ENCODE measurements at regions not wholly inside any gene's neighbourhood (a gene's known extent, or its start where the extent isn't known, plus 50 kb on each side); places are given as distances from the start of the nearest gene placed in this dataset.

DNA sequence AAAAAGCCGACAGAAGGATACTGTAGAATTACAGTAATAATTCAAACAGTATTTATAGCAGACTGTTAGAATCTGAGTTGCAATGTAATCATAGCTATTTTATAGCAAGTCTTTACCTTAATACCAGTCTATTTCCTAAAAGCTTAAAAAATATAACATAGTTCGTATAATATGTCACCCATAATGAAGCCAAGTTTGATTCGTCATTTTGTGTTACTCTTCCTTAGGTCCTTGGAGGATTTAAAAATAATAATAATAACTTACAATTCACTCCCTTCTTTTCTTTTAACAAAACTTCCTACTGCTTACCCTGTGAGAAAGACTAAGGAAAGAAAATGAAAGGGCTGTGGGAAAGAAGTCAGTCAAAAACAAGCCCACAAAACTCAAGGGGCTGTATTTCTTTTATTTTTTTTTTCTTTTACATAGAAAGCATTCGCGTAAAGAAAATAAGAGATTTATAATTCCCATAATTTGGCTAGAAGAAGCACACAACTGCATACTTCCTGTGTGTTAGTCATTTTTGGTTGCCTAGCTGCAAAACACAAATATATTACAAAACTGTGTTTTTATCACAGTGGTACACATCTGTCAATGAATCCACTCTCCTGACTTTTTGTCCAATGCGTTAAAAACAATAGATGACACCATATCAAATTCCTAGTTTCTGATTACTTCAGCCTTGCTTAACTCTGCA, 187.2 kb upstream of the CELF2 start:
- no peak for DNase-seq

DNA sequence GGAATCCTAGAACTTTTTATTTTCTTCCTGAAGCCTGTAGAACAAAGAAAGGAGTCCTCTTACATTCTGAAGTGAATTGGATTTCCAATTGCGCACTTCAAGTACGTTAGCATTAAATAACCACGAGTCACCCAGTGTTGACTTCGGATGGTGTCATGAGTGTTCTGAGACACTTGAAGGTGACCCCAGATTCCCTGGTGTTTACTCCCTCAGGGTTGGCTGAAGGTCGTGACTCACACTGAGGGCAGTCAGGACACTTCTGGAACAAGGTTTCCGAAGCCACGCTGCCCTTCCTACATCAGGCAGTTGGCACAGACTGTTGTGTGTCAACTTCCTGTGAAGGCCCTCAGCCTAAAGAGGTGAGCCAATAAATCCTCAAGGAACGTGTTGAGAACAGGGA, 186.6 kb upstream of the CELF2 start:
- DNase-seq = no peak

DNA sequence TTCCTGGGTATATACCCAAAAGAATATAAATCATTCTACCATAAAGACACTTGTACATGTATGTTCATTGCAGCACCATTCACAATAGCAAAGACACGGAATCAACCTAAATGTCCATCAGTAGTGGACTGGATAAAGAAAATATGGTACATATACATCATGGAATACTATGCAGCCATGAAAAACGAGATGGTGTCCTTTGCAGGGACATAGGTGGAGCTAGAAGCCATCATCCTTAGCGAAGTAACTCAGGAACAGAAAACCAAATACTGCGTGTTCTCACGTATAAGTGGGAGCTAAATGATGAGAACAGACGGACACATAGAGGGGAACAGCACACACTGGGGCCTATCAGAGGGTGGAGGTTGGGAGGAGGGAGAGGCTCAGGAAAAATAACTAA, 183.7 kb upstream of the CELF2 start:
- DNase-seq = no peak

DNA sequence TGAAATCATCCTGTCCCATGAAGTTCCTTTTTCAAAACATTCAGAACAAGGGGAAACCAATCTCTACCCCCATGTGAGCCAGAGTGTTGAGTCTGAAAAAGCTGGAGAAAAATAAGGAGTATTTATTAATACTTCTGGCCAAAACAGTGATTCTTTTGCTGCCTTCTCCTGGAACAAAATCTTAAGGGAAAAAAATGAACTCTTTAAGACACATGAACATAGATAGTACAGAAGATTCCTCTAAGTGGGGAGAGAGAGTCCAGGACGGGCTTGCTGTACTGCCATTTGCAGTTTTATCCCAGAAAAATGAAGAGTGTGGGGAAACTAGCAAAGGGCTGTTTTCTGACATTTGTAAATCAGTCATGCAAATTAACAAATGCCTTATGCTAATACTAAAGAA, 173.4 kb upstream of the CELF2 start:
- DNase-seq = no peak

DNA sequence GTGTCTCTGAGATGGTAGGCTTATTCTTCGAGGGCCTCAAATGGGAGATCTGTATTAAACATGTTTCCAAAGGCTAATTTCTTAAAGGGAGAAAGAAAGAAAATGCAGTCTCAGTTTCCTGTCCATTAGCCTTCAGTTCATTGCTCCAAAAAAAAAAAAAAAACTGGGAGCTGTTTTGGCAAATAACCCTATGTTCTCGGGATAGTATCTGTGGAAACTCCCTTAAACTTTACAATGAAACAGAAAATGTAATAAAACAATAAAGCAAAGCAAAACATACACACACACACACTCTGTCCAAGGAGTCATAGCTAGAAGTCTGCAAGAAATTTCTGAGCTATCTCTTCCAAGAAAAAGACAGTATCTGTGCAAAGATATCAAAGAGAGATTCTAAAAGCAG, 172.5 kb upstream of the CELF2 start:
- DNase-seq = no peak

DNA sequence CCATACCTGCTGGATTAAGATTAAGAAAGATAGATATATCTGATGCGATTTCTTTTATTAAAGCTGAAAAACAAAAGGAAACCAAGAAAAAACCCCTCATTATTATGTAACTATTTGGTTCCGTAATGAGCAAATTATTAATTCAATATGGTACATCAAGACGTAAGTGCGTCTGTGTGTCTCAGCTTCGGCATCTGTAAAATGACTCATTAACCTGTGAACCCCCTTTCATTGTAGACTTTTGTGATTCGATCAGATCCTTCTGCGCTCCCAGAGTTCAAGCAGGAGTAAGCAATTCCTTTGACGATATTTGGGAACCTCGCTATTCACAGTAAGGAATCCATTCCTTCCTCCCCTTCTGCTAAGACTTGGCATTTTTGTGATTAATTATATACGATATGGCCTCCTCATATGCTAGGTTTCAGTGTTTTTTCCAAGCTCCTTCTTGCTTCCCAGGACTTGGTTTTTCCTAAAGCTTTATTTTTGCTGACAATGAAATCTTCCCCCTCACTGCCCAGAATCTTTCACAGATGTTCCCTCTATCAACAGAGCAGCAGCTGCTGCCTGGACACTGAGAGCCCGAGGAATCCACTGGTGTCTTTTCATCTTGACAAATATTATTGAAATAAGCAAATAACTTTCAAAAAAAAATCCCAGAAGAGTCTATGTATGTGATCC, 171.7 kb upstream of the CELF2 start:
- no peak for DNase-seq

DNA sequence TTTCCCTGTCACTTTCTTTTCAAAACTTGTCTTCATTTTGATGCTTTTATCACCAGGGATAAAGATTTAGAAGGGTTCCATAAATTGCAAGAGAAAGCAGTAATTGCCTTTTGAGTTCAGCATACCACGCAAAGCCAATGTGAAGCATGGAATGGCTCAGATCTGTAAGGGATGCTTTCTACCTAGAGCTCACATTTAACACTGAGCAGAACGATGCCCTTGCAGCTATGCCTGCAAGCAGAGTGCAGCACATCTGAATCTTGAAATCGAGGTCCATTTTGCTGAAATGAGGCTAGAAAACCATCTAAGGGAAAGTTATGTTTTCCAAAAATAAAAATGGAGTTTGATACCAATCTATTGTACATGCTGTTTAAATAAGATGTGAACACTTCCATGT, 171.2 kb upstream of the CELF2 start:
- DNase-seq = no peak

DNA sequence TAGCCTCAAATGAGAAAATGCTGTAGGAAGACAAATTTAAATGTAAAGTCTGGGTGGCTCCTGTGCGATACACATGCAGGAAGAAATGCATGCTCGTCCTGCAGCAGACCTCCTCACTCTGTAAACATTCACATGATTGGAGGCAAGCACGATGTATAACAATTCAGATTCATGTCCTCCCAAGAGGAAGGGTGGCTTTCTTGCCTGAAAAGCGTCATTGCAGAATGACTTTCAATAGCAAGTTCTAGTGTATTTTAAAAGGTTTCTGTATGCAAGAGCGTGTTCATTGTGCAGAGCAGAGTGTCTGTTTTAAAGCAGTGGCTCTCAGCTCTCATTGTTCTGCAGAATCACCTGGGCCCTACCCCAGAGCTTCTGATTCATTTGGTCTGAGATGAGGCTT, 170.3 kb upstream of the CELF2 start:
- no peak for DNase-seq

DNA sequence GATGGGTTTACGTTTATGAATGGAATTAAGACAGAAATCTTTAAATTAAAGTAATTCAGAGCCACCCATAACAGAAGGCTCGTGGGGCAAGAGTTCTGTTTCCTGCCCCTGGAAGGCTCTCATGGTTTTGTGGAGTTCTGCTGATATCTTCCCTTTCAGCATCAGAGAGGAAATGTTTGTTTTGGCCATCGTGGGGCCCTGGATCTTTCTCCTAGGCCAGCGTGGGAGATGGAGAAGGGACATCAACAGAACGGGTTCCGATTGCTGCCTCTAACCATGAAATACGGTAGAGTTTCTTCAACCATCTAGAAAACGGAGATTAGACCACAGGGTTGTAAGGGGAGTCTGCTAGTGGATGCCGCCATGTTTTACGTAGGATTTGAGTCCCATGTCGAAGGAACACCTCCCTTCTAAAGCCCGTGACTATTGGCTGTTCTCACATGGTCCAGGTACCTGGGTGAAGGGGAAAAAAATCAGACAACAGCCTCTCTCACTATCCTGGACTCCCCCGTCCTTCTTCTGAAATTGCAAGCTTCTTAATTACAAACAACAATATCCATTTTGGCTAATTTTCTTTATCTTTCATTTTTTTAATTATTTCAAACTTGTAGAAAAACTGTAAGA, 169.1 kb upstream of the CELF2 start:
- no peak for DNase-seq

DNA sequence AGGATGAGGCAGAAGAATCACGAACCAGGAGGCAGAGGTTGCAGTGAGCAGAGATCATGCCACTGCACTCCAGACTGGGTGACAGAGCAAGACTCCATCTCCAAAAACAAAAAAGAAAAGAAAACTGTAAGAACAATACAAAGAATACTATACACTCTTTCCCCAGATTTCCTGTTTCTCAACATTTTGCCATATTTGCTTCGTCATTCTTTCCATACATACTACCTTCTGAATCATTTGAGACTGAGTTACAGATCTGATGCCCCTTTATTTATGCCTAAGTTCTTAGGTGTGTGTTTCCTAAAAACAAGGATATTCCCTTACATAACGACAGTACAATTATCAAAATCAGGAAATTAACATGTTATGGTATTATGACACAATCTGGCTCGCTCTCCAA, 168.4 kb upstream of the CELF2 start:
- no peak for DNase-seq

DNA sequence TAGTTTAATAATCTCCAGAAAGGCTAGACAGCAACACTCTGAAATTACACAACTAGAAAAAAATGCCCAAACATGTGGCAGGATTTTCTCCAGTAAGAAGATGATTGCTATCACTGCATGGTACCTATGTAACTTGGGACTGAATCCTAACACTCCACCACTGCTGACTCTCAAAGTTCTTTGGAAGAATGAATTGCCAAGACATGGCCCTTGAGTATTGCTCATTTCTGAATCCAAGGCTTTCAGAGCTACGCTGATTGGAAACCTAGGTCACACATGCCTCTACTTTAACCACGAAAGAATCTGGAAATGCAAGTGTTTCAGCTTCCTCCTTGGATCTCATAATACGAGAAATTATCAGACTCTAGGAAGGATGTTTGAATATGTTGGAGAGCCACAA, 167.5 kb upstream of the CELF2 start:
- DNase-seq = no peak

DNA sequence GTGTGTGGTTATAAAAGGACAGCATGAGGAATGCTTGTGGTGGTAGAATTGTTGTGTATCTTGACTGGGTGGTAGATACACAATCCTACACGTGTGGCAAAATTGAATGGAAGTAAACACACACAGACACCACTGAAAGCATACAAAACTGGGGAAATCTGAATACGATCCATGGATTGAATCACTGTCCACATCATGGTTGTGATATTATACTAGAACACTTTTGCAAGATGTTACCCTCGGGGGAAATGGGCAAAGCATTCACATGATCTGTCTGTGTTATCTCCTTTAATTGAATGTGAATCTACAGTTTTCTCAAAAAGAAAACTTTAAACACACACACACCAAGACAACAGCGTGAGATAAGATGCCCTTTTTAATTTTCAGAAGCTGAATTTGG, 165.2 kb upstream of the CELF2 start:
- DNase-seq = no peak

DNA sequence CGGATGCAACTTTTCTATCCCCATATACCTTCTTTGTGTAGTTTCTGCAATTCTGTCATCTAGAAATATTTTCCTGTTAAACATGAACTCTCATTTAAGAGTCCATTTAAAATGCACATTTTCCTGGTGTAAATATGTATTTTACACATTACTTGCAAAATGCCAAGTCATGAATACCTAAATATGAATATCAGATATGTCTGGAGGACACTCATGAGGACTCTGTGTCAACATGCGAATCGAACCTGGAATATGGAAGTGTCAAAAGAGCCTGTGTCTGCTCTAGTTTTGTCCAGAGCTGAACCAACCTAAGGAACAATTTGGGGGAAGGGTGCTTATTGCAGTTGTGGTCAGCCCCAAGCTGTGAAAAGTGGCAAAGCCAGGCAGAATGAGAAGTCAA, 163.7 kb upstream of the CELF2 start:
- DNase-seq = no peak

DNA sequence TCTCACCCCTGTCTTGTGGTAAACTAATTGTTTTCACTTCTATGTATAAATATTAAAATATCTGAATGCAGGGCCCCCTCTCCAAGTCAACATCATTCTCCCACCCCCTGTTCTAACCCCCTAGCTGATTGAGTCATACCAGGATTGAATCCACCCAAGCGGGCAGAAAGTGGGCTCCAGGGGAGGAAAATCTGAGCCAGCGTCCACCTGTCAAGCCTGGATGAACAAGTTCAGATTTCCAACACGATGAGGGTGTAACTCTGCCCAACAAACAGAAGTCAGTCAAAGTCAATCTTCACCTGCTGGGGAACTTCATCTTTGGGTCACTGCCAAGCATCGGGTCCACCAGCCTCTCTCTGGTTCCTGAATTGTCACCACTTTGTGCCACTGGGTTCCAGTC, 162.9 kb upstream of the CELF2 start:
- no peak for DNase-seq

DNA sequence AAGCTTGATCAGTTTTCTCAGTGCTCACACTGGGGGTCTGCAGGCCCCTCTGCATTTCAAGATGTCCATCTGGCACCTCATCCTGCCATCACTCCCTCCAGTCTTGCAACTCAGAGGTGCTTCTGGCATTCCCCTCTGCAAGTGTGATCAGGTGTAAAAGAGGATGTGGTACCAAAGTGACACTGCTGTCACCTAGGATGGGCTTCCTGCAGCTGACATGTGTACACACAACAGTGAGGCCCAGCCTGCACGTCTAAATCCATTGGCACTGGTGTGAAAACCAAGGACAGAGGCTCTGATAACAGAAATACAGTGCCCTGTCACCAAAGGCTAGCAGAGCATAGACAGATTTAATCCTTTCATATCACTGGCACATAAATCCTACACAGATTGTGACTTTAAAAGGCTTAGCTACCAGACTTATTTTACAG, 162.5 kb upstream of the CELF2 start:
- no peak for DNase-seq

DNA sequence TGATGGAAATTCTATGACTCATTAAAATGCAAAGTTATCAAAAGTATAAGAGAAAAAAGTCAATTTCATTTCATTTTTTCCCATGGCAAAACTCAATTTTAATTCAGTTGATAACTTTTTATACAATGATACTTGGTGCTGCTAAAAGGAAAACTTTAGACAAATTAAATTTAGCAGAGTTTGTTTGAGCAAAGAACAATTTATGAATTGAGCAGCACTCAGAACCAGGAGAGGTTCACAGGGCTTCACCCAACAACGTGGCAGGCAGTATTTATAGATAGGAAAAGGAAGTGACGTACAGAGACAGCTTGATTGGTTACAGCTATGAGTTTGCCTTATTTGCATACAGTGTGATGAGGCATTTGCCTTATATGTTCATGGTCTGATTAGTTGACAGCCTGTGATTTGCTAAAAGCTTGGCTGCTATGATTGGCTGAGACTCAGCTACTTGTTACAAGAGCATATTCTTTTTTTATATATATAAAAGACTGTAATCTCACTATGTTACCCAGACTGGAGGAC, 157.2 kb upstream of the CELF2 start:
- no peak for DNase-seq

DNA sequence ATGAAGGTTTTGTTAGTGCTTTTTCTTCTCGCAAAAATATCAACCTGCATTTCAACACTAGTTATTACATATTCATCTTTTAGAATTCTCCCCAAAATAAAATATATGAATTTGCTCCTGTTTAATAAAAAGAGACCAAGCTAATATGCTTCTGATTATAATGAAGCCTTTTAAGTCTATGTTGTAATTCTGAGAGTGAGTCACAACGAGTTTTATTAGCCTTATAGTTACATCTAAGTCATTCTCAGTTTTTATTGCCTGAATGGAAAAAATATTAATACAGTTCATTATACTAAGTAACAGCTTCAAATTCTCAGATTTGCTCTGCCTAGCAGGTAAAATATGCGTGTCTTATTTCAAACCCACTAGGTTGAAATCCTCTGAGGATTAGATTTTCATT, 152.4 kb upstream of the CELF2 start:
- no peak for DNase-seq

DNA sequence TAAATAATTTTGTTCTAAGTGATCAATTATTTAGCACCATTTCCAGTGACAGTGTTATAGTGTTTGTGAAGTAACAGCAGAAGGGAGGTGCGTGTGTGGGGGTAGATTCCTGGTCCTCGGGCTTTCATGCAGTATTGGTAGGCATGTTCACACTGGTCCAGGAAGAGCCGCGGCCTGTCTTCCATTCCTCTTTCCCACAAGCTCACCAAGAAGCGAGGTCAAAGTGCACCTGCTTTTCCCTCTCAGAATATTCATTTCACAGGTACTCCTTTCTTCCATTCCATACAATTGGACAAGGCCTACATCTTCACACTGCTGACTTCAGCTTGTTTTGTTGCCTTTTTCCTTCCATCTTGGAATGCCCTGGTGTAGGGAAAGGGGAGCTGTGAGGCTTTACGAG, 151.8 kb upstream of the CELF2 start:
- no peak for DNase-seq

DNA sequence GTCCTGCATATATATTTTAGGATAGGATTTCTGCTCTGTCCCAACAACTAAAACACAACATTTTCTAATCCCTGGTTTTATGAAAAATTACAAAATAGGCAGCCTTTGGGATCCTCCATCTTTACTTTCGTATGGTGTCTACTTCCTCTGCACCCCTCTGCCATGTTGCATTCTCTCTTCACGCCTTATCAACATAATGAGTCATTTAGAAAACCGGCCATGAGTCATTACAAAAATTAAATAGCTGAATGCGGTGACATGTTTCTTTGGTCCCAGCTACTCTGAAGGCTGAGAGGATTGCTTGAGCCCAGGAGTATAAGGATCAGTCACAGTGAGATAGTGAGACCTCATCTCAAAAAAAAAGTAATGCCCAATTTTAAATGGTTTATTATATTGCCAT, 148.1 kb upstream of the CELF2 start:
- DNase-seq = no peak

DNA sequence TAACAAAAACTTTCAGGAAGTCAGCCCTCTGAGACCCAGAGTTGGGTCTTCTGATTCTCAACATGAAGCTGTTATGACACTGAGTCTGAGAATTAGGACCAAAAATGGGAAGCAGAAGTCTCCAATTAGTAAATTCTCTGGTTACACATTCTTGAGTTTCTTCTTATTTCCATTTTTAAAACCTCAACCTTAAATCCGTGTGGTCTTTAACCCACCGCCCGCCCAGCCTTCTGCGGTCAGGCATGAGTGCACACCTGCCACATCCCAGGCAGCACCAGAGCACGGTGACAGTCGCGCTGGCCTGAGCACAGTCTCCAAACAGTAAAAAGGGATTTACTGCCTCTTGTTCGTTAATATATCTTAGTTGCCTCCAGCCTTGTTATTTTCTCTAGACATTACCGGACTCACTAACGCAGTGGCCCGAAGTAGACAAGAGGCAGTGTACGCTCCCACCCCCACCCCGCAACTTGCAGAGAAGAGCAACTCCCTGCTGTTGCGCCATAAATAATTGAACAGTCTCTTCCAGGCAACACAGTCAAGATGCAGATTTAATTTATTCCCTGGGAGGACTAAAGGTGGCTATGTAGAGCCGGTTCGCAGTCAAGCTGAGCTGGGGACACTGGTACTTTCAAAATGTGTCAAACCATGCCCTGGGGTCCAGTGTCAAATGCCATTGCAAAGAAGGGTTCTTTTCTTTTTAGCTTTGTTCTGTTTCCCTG, 147.0 kb upstream of the CELF2 start:
- no peak for DNase-seq

DNA sequence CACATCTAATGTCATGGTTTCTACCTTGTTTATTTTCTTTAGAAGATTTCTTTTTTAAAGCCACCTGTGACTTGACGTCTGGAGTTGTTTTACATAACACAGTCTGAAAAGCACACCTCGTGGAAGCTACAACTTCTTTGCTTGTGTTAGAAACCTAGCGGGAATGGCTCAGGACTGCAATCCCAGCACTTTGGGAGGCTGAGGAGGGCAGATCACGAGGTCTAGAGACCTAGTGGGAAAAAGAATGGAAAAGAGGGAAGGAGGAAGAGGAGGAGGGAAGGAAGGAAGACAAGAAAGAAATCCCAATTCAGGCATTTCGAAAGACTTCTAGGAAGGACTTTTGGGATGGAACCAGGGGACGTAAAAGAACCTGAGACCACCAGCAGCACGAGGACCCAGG, 146.3 kb upstream of the CELF2 start:
- DNase-seq = no peak

DNA sequence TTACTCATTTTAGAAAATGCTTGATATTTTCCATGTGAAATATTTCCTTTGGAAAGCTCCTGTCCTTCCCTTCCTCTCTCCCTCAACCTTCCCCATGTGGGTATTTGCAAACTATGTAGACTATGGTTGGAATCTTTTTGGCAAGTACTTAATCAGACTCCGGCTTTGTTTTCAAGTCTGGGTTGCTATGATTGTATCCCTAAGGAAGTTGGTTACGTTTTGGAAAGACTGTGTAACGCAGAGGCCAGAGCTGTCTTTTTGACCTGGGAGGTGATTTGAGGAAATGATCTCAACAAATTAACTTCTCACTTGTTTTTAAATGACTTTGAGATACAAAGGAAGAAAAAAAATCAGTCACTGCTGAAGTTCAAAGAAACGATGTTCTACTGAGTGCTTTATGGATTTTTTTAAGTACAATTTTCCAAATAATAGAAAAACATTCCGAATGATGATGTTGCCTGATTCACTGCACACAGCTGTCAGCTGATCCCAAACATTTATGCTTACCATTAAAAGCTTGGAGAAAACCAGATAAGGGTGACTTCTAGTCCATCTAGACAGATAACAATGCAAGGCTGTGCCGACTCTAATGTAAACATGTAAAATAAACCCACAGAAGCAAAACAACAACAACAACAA, 145.5 kb upstream of the CELF2 start:
- no peak for DNase-seq

DNA sequence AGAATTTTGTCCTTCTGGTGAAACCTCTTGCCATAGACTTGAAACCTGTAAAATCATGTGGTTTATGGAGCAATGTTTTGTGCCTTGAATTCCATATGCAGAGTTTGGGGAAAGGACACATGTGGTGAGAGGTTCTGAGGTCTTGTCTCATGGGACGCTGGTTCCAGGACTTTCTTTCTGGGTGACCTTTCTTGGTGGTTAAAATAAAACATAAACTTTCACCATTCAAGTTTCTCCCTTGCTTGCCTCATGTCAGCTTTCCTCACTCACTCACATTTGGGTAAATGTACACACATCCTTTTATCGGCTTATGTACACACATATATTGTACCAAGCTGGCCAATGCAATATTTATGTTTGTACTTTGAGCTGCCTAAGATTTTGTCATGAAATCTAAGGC, 144.9 kb upstream of the CELF2 start:
- DNase-seq = no peak
